ENCODE measurements at regions not wholly inside any gene's neighbourhood (a gene's known extent, or its start where the extent isn't known, plus 50 kb on each side); places are given as distances from the start of the nearest gene placed in this dataset.

DNA sequence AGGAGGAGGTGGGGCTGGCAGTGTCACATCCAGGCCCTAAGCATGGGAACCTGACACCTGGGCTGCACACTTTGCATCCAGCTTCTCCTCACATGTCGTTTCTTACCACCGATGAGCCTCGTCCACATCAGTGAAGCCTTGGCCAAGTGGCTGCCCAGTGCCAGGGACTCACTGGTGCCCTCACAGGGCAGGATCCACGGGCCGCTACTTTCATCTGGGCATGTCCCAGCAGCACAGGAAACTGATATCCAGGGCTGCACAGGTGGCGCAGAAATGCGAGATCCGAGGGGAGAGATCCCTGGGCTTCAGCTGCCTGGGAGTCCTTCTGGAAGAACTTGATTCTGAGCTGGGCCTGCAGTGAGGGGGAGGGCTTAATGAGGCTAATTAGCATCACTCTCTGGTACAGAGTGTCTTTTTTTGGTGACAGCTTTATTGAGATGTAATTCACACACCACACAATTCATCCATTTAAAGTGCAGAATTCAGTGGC lies 291.6 kb upstream of the HDAC4 start:
- DNase-seq (ENCODE audit: low spot score) (no peak), ATAC-seq (no peak)
- H3K4me3 ChIP-seq: no peak overlapping the region
- no peaks in the 10 kb centered on the region for H3K36me3 ChIP-seq (ENCODE audit: insufficient read depth)
- no peaks in the 10 kb centered on the region for H3K27me3 ChIP-seq (ENCODE audit: insufficient read depth)
- no peaks in the 10 kb centered on the region for H3K79me2 ChIP-seq (replicated peaks; ENCODE audit: insufficient read depth)
- Mint-ChIP-seq H3K27me3 (ENCODE audit: insufficient read depth, low read depth, poor library complexity) (peaks cover 6% of the 10 kb centered on the region), H3K4me3 (no peak overlapping the region), H3K4me1 (peaks cover 22% of the 10 kb centered on the region; the same call in 2 of the 3 replicates), H3K36me3 (ENCODE audit: low read depth) (no peaks in the 10 kb centered on the region), H3K27ac (no peak overlapping the region), H3K9me3 (no peaks in the 10 kb centered on the region)
- no peak overlapping the region for H3K4me2 ChIP-seq
- no peak overlapping the region for H3K27ac ChIP-seq (ENCODE audit: low read depth)
- no peak overlapping the region for H2AFZ ChIP-seq
- H3K9me2 ChIP-seq (ENCODE audit: insufficient read depth): no peaks in the 10 kb centered on the region
- no peaks in the 10 kb centered on the region for H3K4me1 ChIP-seq (ENCODE audit: insufficient read depth)
- no peaks in the 10 kb centered on the region for H4K20me1 ChIP-seq (replicated peaks; ENCODE audit: insufficient read depth)
- TF ChIP-seq EZH2 (IDR thresholded peaks at IDR 0.05; ENCODE audit: low read depth, unreplicated experiment): no peak
- TF ChIP-seq ZNF114 (CRISPR knock-in tag; IDR thresholded peaks at IDR 0.05): no peak
- no peak for TF ChIP-seq ZNF331 (CRISPR knock-in tag; IDR thresholded peaks at IDR 0.05; ENCODE audit: low read depth)
- TF ChIP-seq, protein P1, sequence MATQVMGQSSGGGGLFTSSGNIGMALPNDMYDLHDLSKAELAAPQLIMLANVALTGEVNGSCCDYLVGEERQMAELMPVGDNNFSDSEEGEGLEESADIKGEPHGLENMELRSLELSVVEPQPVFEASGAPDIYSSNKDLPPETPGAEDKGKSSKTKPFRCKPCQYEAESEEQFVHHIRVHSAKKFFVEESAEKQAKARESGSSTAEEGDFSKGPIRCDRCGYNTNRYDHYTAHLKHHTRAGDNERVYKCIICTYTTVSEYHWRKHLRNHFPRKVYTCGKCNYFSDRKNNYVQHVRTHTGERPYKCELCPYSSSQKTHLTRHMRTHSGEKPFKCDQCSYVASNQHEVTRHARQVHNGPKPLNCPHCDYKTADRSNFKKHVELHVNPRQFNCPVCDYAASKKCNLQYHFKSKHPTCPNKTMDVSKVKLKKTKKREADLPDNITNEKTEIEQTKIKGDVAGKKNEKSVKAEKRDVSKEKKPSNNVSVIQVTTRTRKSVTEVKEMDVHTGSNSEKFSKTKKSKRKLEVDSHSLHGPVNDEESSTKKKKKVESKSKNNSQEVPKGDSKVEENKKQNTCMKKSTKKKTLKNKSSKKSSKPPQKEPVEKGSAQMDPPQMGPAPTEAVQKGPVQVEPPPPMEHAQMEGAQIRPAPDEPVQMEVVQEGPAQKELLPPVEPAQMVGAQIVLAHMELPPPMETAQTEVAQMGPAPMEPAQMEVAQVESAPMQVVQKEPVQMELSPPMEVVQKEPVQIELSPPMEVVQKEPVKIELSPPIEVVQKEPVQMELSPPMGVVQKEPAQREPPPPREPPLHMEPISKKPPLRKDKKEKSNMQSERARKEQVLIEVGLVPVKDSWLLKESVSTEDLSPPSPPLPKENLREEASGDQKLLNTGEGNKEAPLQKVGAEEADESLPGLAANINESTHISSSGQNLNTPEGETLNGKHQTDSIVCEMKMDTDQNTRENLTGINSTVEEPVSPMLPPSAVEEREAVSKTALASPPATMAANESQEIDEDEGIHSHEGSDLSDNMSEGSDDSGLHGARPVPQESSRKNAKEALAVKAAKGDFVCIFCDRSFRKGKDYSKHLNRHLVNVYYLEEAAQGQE (IDR thresholded peaks at IDR 0.05; ENCODE audit: unreplicated experiment): no peak
- TF ChIP-seq NANOG (IDR thresholded peaks at IDR 0.05; ENCODE audit: borderline replicate concordance): no peak
- no peak for TF ChIP-seq STAT1 (IDR thresholded peaks at IDR 0.05; ENCODE audit: unreplicated experiment)
- no peak for TF ChIP-seq EZH2phosphoT487 (IDR thresholded peaks at IDR 0.05; ENCODE audit: unreplicated experiment)
- TF ChIP-seq POLR2AphosphoS5 (IDR thresholded peaks at IDR 0.05; ENCODE audit: low read depth): no peak
- TF ChIP-seq, protein P2, sequence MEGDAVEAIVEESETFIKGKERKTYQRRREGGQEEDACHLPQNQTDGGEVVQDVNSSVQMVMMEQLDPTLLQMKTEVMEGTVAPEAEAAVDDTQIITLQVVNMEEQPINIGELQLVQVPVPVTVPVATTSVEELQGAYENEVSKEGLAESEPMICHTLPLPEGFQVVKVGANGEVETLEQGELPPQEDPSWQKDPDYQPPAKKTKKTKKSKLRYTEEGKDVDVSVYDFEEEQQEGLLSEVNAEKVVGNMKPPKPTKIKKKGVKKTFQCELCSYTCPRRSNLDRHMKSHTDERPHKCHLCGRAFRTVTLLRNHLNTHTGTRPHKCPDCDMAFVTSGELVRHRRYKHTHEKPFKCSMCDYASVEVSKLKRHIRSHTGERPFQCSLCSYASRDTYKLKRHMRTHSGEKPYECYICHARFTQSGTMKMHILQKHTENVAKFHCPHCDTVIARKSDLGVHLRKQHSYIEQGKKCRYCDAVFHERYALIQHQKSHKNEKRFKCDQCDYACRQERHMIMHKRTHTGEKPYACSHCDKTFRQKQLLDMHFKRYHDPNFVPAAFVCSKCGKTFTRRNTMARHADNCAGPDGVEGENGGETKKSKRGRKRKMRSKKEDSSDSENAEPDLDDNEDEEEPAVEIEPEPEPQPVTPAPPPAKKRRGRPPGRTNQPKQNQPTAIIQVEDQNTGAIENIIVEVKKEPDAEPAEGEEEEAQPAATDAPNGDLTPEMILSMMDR (conservative IDR thresholded peaks at IDR 0.05; ENCODE audit: low read depth in 2 of 2): no peak
- no peak for TF ChIP-seq CREB1 (CRISPR knock-in tag; IDR thresholded peaks at IDR 0.05; ENCODE audit: low read depth)
- TF ChIP-seq ZNF462 (CRISPR knock-in tag; IDR thresholded peaks at IDR 0.05): no peak
- no peak for TF ChIP-seq JUNB (IDR thresholded peaks at IDR 0.05; ENCODE audit: unreplicated experiment)
- TF ChIP-seq ETS1 (IDR thresholded peaks at IDR 0.05): no peak
- H3F3A ChIP-seq (replicated peaks; ENCODE audit: low read depth): no peaks in the 10 kb centered on the region
